ENCODE measurements at regions not wholly inside any gene's neighbourhood (a gene's known extent, or its start where the extent isn't known, plus 50 kb on each side); places are given as distances from the start of the nearest gene placed in this dataset.
"Not testable (repeated sequence)": the region's sequence is repeated elsewhere in the genome, so short reads cannot be mapped to it uniquely, and the experiment has no call there.

DNA sequence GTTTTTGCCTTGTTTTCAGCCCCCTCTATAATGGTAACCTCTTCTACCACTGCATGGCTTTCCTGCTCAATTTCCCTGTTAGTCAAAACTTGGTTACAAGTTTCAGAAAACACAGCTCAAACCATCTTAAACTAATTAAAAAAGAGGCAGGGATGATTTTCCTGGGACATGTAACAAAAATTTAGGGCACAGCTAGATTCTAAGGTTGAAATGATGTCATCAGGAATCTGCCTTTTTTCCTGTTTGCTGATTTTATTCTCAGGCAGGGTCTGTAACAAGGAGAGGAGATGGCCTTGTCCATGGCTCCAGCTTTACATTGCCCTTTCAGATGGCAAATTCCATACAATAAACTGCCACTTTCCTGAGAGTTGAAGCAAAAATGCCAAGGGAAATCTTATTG lies 157.9 kb upstream of the CREB1 start:
- Histone ChIP-seq H3K9me3 (replicated peaks in 1 of 3) (peaks cover 0 to 4% (median 0%) of the 10 kb centered on the region in 3 donors), H3K27me3 (no peaks in the 10 kb centered on the region), H3K4me1 (replicated peaks in 1 of 2) (no peaks in the 10 kb centered on the region), H3K36me3 (replicated peaks in 1 of 2) (no peaks in the 10 kb centered on the region), H3K27ac (no peak overlapping the region), H3K4me3 (no peak overlapping the region)
- intact Hi-C loops (cut with DNase I): no loop called here
- no peak for DNase-seq
- no peak for TF ChIP-seq POLR2A (IDR thresholded peaks at IDR 0.05)
- TF ChIP-seq, protein P1, sequence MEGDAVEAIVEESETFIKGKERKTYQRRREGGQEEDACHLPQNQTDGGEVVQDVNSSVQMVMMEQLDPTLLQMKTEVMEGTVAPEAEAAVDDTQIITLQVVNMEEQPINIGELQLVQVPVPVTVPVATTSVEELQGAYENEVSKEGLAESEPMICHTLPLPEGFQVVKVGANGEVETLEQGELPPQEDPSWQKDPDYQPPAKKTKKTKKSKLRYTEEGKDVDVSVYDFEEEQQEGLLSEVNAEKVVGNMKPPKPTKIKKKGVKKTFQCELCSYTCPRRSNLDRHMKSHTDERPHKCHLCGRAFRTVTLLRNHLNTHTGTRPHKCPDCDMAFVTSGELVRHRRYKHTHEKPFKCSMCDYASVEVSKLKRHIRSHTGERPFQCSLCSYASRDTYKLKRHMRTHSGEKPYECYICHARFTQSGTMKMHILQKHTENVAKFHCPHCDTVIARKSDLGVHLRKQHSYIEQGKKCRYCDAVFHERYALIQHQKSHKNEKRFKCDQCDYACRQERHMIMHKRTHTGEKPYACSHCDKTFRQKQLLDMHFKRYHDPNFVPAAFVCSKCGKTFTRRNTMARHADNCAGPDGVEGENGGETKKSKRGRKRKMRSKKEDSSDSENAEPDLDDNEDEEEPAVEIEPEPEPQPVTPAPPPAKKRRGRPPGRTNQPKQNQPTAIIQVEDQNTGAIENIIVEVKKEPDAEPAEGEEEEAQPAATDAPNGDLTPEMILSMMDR (IDR thresholded peaks at IDR 0.05): no peak

DNA sequence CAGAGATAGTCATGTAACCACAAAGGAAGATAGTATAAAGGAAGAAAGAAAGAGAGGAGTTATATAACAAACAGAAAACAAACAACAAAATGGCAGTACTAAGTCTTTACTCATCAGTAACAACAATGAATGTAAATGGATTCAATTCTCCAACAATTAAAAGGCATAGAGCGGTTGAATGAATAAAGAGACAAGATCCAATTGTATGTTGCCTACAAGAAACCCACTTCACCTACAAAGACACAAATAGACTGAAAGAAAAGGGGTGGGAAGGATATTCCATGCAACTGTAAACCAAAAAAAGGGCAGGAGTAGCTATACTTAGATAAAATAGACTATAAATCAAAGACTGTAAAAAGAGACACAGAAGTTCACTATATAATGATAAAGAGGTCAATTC lies 157.3 kb upstream of the CREB1 start:
- Histone ChIP-seq H3K9me3 (replicated peaks in 1 of 3) (peaks cover 0 to 4% (median 0%) of the 10 kb centered on the region in 3 donors), H3K4me1 (replicated peaks in 1 of 2) (no peaks in the 10 kb centered on the region), H3K36me3 (replicated peaks in 1 of 2) (no peaks in the 10 kb centered on the region), H3K4me3 (no peak overlapping the region), H3K27ac (no peak overlapping the region), H3K27me3 (no peaks in the 10 kb centered on the region)
- 88 to 92% (median 90%) methylated on average over 1 of the region's 1 CpG for WGBS, 4 donors
- no peak for DNase-seq
- TF ChIP-seq, protein P1 (IDR thresholded peaks at IDR 0.05): no peak
- TF ChIP-seq POLR2A (IDR thresholded peaks at IDR 0.05): no peak
- intact Hi-C loops (cut with DNase I): no loop called here

DNA sequence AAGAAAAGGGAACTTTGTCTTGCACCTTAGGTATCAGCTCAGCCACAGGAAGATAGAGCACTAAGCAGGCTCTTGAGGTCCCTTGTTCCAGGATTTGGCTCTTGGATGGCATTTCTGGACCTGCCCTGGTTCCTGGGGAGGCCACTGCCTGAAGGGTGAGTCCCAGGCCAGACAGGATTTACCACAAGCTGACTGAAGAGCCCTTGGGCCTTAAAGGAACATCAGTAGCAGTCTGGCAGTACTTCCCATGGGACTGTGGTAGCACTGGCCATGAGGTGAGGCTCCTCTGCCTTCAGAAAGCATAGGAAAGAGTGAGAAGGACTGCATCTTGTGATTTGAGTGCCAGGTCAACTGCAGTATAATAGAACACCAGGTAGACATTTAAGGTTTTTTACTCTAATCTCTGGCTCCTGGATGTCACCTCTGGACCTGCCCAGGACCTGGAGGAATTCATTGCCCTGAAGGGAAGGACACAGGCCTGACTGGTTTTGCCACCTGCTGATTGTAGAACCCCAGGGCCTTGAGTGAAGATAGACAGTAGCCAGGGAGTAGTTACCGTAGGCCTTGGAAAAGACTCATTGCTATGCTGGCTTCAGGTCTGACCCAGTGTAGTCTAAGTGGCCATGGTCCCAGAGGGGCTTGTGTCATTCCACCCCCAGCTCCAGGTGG lies 154.4 kb upstream of the CREB1 start:
- H3K27ac ChIP-seq: no peak overlapping the region
- H3K27me3 ChIP-seq: no peaks in the 10 kb centered on the region
- H3K4me1 ChIP-seq (replicated peaks in 1 of 2): no peaks in the 10 kb centered on the region
- H3K4me3 ChIP-seq: no peak overlapping the region
- intact Hi-C loops (cut with DNase I): no loop called here
- H3K36me3 ChIP-seq (replicated peaks in 1 of 2): no peaks in the 10 kb centered on the region
- H3K9me3 ChIP-seq (replicated peaks in 1 of 3): peaks cover 0 to 4% (median 4%) of the 10 kb centered on the region in 3 donors
- no peak for DNase-seq
- 88 to 95% (median 94%) methylated on average over 1 of the region's 1 CpG; no CpG with 5 or more reads in 1 of the 4 donors for WGBS, 4 donors
- TF ChIP-seq, protein P1 (IDR thresholded peaks at IDR 0.05): no peak
- no peak for TF ChIP-seq POLR2A (IDR thresholded peaks at IDR 0.05)

DNA sequence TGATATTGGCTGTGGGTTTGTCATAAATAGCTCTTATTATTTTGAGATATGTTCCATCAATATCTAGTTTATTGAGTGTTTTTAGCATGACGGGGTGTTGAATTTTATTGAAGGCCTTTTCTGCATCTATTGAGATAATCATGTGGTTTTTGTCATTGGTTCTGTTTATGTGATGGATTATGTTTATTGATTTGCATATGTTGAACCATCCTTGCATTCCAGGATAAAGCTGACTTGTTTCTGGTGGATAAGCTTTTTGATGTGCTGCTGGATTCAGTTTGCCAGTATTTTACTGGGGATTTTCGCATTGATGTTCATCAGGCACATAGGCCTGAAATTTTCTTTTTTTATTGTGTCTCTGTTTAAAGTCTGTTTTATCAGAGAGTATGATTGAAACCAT lies 151.1 kb upstream of the CREB1 start:
- H3K9me3 ChIP-seq (replicated peaks in 1 of 3); DNase-seq; H3K4me3 ChIP-seq; H3K4me1 ChIP-seq (replicated peaks in 1 of 2); H3K27me3 ChIP-seq; intact Hi-C loops (cut with DNase I); H3K36me3 ChIP-seq (replicated peaks in 1 of 2); H3K27ac ChIP-seq: not testable (repeated sequence)
- WGBS, 4 donors: 69 to 91% (median 86%) methylated on average over 2 of the region's 2 CpGs

DNA sequence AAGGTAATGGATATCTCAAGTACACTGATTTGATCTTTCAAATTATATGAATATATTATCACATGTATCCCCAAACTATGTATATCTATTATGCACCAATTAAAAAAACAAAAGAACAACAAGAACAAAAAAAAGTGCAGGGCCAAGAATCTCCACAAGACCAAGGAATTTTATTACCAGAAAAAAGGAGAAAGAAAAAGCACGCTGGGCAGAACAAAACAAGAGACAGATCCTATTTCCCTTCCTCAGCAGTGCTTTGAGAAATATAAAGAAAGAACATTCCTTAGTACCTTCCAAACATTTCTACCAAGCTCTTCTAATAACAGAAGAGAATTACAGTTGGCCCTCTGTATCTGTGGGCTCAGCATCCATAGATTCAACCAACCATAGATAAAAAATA lies 144.7 kb upstream of the CREB1 start:
- intact Hi-C loops (cut with DNase I): no loop called here
- WGBS, 4 donors: 86 to 97% (median 90%) methylated on average over 1 of the region's 1 CpG
- no peaks in the 10 kb centered on the region for H3K36me3 ChIP-seq (replicated peaks in 1 of 2)

More for the DNA sequence above, 144.7 kb upstream of the CREB1 start:
- no peaks in the 10 kb centered on the region for H3K4me1 ChIP-seq (replicated peaks in 1 of 2)
- H3K27ac ChIP-seq: no peak overlapping the region
- H3K4me3 ChIP-seq: no peak overlapping the region
- no peak for TF ChIP-seq POLR2A (IDR thresholded peaks at IDR 0.05)
- TF ChIP-seq, protein P1 (IDR thresholded peaks at IDR 0.05): no peak
- H3K27me3 ChIP-seq: no peaks in the 10 kb centered on the region
- no peaks in the 10 kb centered on the region for H3K9me3 ChIP-seq (replicated peaks in 1 of 3)
- no peak for DNase-seq

All from adrenal gland (tissue), 9 donors.